Sciatic nerve (tissue), 2 donors: ENCODE measurements at regions not wholly inside any gene's neighbourhood (a gene's known extent, or its start where the extent isn't known, plus 50 kb on each side); places are given as distances from the start of the nearest gene placed in this dataset.
"Not testable (repeated sequence)": the region's sequence is repeated elsewhere in the genome, so short reads cannot be mapped to it uniquely, and the experiment has no call there.

Experiments used
- ATAC-seq: fragments of 200-7000 bp; cut with Tn5 transposase; one replicate; pipeline ENCODE4 v1.9.1; 2020; ENCODE audit warnings: mild to moderate bottlenecking, moderate library complexity
- DNase-seq: peaks from one replicate; pipeline ENCODE4 v3.0.0-alpha.2; 2020; ENCODE audit warnings: low spot score
- intact Hi-C: fragments of 100-400 bp; cut with DNase I; formaldehyde crosslinking; loops from one replicate; pipeline ENCODE4 v1.14.2; 2022
- donor health status: DM: no; HTN: no; CAD: no.
- donor health status: DM: no; HTN: no; CAD: no.

DNA sequence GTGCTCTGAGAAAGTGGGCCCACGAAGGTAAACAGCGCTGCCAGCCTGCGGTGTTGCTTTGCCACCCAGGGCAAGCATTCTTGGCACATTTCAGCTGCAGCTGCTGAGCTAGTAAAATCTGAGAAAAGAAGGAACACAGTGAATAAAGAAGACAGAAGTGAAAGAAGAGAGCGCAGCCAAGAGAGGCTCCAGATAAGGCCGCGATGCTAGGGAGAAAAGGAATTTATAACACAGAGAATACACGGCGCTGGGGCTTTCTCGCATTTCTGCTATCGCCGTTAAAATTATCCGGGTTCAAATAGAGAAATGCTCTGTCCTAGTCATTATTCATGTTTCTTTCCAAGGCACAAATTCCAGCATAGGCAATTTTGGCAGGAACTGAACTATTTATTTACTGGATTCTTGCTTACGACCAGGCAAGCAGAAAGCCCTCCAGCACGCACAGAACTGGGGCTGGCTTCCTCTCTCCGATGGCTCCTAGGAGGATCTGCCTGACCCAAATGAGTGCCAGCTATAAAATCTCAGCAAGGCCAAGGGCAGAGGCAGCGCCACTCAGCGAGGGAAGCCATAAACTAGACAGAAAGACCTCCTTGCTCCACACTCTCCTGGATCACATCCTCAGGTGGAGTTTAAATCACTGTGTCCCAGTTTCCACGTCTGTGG lies 111.2 kb downstream of the ATPSCKMT start:
- peak; percentile 41 for ATAC-seq
- no peak for DNase-seq
- intact Hi-C loops, result no loop called here

DNA sequence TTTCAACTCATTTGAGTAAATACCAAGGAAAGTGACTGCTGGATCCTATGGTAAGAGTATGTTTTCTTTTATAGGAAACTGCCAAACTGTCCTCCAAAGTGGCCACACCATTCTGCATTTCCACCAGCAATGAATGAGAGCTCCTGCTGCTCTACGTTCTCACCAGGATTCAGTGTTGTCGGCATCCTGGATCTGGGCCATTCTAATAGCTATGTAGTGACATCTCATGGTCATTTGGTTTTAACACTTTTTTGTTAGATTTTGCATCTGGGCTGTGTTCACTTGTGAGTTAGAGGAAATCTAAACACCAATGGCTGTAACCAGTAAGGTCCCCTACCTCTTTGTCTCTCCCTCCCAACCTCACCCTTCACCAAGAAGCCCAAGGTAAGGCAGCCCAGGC lies 115.9 kb downstream of the ATPSCKMT start:
- intact Hi-C loops, result no loop called here
- no peak for ATAC-seq
- DNase-seq, result no peak

GRCh38 chr5:10130881-10131280 lies 118.8 kb downstream of the ATPSCKMT start:
- ATAC-seq (no peak), DNase-seq (no peak)
- intact Hi-C loops, result no loop called here

DNA sequence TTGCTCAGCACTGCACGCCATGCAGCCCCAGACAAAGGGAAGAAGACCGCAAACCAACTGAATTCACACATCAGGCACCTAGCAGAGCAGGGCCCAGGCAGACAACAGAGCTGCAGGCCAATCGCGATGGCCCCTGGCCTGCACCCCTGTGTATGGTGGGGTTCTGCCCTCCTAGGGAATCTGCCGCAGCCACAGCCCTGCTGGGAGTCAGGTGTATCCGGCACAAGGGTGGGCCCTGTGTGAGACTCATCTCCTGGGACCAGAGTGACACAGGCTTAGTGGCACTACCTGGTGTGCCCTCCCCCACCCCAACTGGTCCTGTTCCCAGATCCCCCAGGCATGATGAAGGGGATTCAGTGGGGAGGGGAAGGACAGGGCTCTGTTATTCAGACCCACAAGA lies 122.8 kb downstream of the ATPSCKMT start:
- DNase-seq (no peak), ATAC-seq (peak; percentile 28)
- intact Hi-C loops, result no loop called here

- ATAC-seq (no peak), DNase-seq (no peak)
- intact Hi-C loops, result no loop called here
Observed at GRCh38 chr5:10125116-10125515, 124.6 kb downstream of the ATPSCKMT start.

- no peak for DNase-seq
Observed at GRCh38 chr5:10124287-10124686, 125.4 kb downstream of the ATPSCKMT start.

GRCh38 chr5:10123254-10123989 lies 126.3 kb downstream of the ATPSCKMT start:
- intact Hi-C loops, result no loop called here
- DNase-seq, result no peak
- no peak for ATAC-seq

More at GRCh38 chr5:10124287-10124686, 125.4 kb downstream of the ATPSCKMT start:
- no peak for ATAC-seq
- intact Hi-C loops, result no loop called here

GRCh38 chr5:10122076-10122726 lies 127.5 kb downstream of the ATPSCKMT start:
- DNase-seq (no peak), ATAC-seq (no peak)
- intact Hi-C loops, result no loop called here

DNA sequence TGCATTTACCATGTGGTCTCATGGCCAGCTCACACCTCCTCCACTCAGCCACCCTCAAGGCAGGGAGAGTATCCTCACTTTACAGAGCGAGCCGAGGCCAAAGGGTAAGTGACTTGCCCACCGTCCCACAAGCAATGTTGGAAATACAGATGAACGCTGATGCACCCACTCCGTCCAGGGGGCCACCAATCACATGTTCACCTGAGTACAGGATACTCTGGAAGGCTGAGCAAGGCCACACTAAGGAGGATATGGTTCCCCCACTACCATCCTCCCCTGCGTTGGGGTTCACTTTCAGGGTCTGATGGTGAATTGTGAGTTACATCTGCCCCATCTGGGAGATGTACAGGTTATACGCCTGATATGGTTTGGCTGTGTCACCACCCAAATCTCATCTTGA lies 128.8 kb downstream of the ATPSCKMT start:
- ATAC-seq (no peak), DNase-seq (no peak)
- intact Hi-C loops, result no loop called here

DNA sequence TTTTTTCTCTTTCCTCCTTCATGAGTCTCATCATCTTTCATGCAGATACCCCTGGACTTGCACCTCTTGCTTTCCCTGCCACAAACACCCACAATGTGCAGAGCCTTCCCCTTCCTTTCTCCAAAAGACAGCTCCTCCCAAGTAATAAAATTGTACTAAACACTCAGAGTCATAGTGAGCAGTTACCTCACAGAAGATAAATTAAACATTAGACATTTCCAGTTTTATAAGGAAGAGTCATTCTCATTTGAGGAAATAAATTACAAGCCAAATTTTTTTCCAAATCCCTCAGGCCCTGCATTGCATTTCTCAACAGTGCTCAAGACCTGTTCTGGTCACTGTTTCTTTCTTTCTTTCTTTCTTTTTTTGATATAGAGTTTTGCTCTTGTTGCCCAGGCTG lies 131.5 kb downstream of the ATPSCKMT start:
- ATAC-seq, result no peak
- intact Hi-C loops, result no loop called here
- DNase-seq, result no peak

DNA sequence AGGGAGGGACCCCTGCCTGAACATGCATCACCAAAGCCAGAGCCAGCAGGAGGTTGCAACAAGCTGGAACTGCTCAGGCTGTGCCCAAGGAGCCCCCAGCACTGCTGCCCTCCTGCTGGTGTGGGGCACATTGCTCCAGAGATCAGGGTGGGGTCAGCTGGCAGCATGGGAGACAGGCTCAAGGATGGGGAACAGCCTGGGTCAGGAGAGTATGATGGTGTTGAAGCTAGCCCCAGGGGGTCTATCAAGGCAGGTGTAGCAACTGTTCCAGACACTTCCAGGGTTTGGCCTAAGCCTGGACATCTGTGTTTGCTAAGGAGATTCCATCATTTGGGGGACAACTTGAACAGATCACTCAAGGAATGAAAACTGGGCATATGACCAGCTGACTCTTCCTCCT lies 133.1 kb downstream of the ATPSCKMT start:
- ATAC-seq (no peak), DNase-seq (no peak)
- intact Hi-C loops, result no loop called here

GRCh38 chr5:10115669-10116068 lies 134.0 kb downstream of the ATPSCKMT start:
- ATAC-seq (no peak), DNase-seq (no peak)
- intact Hi-C loops, result no loop called here

- DNase-seq (no peak), ATAC-seq (no peak)
- intact Hi-C loops, result no loop called here
Observed at GRCh38 chr5:10111571-10111970, 138.1 kb downstream of the ATPSCKMT start.

GRCh38 chr5:10110228-10110627 lies 139.5 kb downstream of the ATPSCKMT start:
- ATAC-seq (no peak), DNase-seq (no peak)
- intact Hi-C loops, result no loop called here

DNA sequence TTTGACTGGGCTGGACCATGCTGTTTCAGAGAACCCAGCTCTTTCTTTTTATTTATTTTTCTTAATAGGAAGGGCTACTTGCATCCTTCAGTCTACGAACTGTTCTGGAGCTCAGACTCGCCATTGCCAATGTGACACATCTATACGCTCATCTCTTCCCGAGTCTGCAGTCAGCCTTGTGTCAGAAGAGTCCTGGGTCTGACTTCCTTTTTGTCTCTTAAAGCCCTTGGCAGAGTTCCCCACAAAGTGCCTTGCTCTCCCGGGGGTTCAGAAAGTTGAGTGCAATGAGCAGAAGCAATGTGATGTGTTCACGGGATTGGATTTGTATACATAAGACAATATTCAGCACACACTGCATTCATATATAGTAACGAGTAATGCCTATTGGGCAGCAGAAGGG lies 140.4 kb downstream of the ATPSCKMT start:
- intact Hi-C loops, result no loop called here
- DNase-seq, result no peak
- no peak for ATAC-seq

- intact Hi-C loops, result no loop called here
- no peak for DNase-seq
- no peak for ATAC-seq
Observed at GRCh38 chr5:10106806-10107205, 142.9 kb downstream of the ATPSCKMT start.

GRCh38 chr5:10106285-10106684 lies 143.4 kb downstream of the ATPSCKMT start:
- ATAC-seq, result no peak
- intact Hi-C loops, result no loop called here
- no peak for DNase-seq

GRCh38 chr5:10102706-10103497 lies 146.8 kb downstream of the ATPSCKMT start:
- no peak for DNase-seq
- no peak for ATAC-seq
- intact Hi-C loops, result no loop called here

DNA sequence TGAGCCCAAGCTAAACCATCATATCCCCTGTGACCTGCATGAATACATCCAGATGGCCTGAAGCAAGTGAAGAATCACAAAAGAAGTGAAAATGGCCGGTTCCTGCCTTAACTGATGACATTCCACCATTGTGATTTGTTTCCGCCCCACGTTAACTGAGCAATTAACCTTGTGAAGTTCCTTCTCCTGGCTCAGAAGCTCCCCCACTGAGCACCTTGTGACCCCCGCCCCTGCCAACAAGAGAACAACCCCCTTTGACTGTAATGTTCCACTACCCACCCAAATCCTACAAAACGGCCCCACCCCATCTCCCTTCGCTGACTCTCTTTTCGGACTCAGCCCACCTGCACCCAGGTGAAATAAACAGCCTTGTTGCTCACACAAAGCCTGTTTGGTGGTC lies 147.5 kb downstream of the ATPSCKMT start:
- DNase-seq, intact Hi-C loops, ATAC-seq: not testable (repeated sequence)

DNA sequence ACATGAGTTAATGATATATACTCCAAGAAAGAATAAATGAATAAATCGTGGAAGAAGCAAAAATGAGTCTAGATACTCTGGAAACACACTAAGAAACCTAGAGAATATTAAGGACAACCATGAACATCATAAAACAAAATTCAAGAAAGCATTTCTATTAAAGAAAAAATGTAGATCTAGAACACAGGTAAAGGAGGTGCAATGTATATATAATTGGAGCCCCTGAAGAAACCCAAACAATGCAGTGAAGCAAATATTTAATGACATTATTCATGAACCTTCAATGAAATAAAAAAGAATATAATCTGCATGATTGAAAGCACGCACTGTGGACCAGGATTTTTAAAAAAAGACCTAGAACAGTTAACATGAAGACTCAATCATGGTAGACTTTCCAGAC lies 150.1 kb downstream of the ATPSCKMT start:
- DNase-seq (no peak), ATAC-seq (no peak)
- intact Hi-C loops, result no loop called here
